Neuronal stem cell (in vitro differentiated cells): ENCODE measurements at regions not wholly inside any gene's neighbourhood (a gene's known extent, or its start where the extent isn't known, plus 50 kb on each side); places are given as distances from the start of the nearest gene placed in this dataset.

Experiments used
- DNase-seq: peaks from one replicate; pipeline ENCODE4 v3.0.0-alpha.2; 2013; ENCODE audit warnings: low spot score
- H2AFZ ChIP-seq: one replicate; pipeline ENCODE4 v1.6.1; 2013; ENCODE audit warnings: mild to moderate bottlenecking, low read length, inconsistent platforms
- H2AK5ac ChIP-seq: 2 replicates; pipeline ENCODE4 v1.6.1; 2013; ENCODE audit warnings: low read depth, mild to moderate bottlenecking, inconsistent platforms, low read length, moderate library complexity, mixed read lengths
- H2BK120ac ChIP-seq: 2 replicates; pipeline ENCODE4 v1.6.1; 2013; ENCODE audit warnings: low read depth, mild to moderate bottlenecking, inconsistent platforms, low read length, moderate library complexity, mixed read lengths
- H2BK12ac ChIP-seq: one replicate; pipeline ENCODE4 v1.6.1; 2013; ENCODE audit warnings: low read length, inconsistent platforms
- H2BK15ac ChIP-seq: 2 replicates; pipeline ENCODE4 v1.6.1; 2013; ENCODE audit warnings: mild to moderate bottlenecking, low read length, inconsistent platforms, mixed read lengths
- H2BK5ac ChIP-seq: one replicate; pipeline ENCODE4 v1.6.1; 2013; ENCODE audit warnings: inconsistent platforms, mild to moderate bottlenecking, low read length, moderate library complexity
- H3K14ac ChIP-seq: one replicate; pipeline ENCODE4 v1.6.1; 2013; ENCODE audit warnings: low read length, inconsistent platforms
- H3K18ac ChIP-seq: 2 replicates; pipeline ENCODE4 v1.6.1; 2013; ENCODE audit warnings: low read length, inconsistent platforms
- H3K23ac ChIP-seq: 2 replicates; pipeline ENCODE4 v1.6.1; 2013; ENCODE audit warnings: low read depth, mild to moderate bottlenecking, mixed read lengths, low read length, inconsistent platforms; ENCODE audit not compliant: poor library complexity
- H3K27ac ChIP-seq: replicated peaks from 3 replicates; pipeline ENCODE4 v1.5.1; 2013; ENCODE audit warnings: low read length, inconsistent platforms
- H3K27me3 ChIP-seq, 3 experiments: 2 replicates each; pipeline ENCODE4 v1.6.1; 2013; ENCODE audit warnings: low read length in 3 of 3, mild to moderate bottlenecking in 2 of 3, inconsistent platforms in 1 of 3, low read depth in 1 of 3, mixed read lengths in 1 of 3, moderate library complexity in 1 of 3; ENCODE audit not compliant: control insufficient read depth in 3 of 3, insufficient read depth in 3 of 3
- H3K36me3 ChIP-seq, 2 donors: replicated peaks in 1 of 2; 2 replicates each; pipeline ENCODE4 v1.6.1; 2013; ENCODE audit warnings: low read length in 2 of 2; ENCODE audit not compliant: control insufficient read depth in 2 of 2, insufficient read depth in 2 of 2
- H3K4ac ChIP-seq: 2 replicates; pipeline ENCODE4 v1.6.1; 2013; ENCODE audit warnings: inconsistent platforms, mild to moderate bottlenecking, low read length, moderate library complexity
- H3K4me1 ChIP-seq, 2 donors: 1 replicate in 1 of 2; 2 replicates in 1 of 2; pipeline ENCODE4 v1.6.1; 2013; ENCODE audit warnings: low read length in 2 of 2, low read depth in 1 of 2; ENCODE audit not compliant: control insufficient read depth in 2 of 2, insufficient read depth in 1 of 2
- H3K4me2 ChIP-seq: one replicate; pipeline ENCODE4 v1.6.1; 2013; ENCODE audit warnings: mild to moderate bottlenecking, low read length, inconsistent platforms; ENCODE audit not compliant: insufficient read depth, poor library complexity, severe bottlenecking
- H3K4me3 ChIP-seq, 2 donors: 2 replicates each; pipeline ENCODE4 v1.5.1; 2013; ENCODE audit warnings: low read length in 2 of 2, mild to moderate bottlenecking in 2 of 2, inconsistent platforms in 1 of 2, moderate library complexity in 1 of 2
- H3K79me1 ChIP-seq: one replicate; pipeline ENCODE4 v1.6.1; 2013; ENCODE audit warnings: low read depth, mild to moderate bottlenecking, inconsistent platforms, low read length, moderate library complexity
- H3K9ac ChIP-seq: one replicate; pipeline ENCODE4 v1.6.1; 2013; ENCODE audit warnings: mild to moderate bottlenecking, low read depth, low read length, inconsistent platforms; ENCODE audit not compliant: poor library complexity
- H3K9me3 ChIP-seq, 2 donors: replicated peaks in 1 of 2; 2 replicates each; pipeline versions ENCODE3 to v1.6.1; 2013; ENCODE audit warnings: low read length in 2 of 2, mild to moderate bottlenecking in 2 of 2, inconsistent platforms in 1 of 2, low read depth in 1 of 2, mixed read lengths in 1 of 2, moderate library complexity in 1 of 2; ENCODE audit not compliant: control insufficient read depth in 2 of 2, insufficient read depth in 1 of 2
- H4K8ac ChIP-seq: one replicate; pipeline ENCODE4 v1.6.1; 2013; ENCODE audit warnings: low read depth, mild to moderate bottlenecking, inconsistent platforms, low read length, moderate library complexity
- H4K91ac ChIP-seq: one replicate; pipeline ENCODE4 v1.6.1; 2013; ENCODE audit warnings: low read length, low read depth, mild to moderate bottlenecking, inconsistent platforms; ENCODE audit not compliant: poor library complexity
- WGBS, 2 donors: extraction: QIAGEN DNeasy Blood & Tissue Kit; methylation state at CpG; one replicate each; pipeline ENCODE4 v1.1.7; 2013; ENCODE audit warnings: missing lambda C conversion rate in 2 of 2, mixed read lengths in 1 of 2; ENCODE audit not compliant: insufficient read length in 2 of 2, insufficient replicate concordance in 1 of 2; ENCODE audit errors: extremely low coverage in 2 of 2; 5-methylcytosine and 5-hydroxymethylcytosine counted together

- Histone ChIP-seq H3K4me1 (peaks cover 0 to 11% of the 10 kb centered on the region in 2 donors), H3K4me2 (no peak overlapping the region), H3K23ac (no peak overlapping the region), H2BK12ac (no peak overlapping the region), H2AFZ (no peak overlapping the region), H3K79me1 (no peaks in the 10 kb centered on the region), H2BK120ac (no peak overlapping the region), H3K4me3 (no peak overlapping the region), H2BK15ac (no peak overlapping the region), H3K27me3 (no peaks in the 10 kb centered on the region), H3K9me3 (no peaks in the 10 kb centered on the region), H2BK5ac (no peak overlapping the region), H3K18ac (no peak overlapping the region), H3K9ac (no peak overlapping the region), H3K27ac (peak overlapping the region; percentile 55), H2AK5ac (no peak overlapping the region), H4K8ac (no peak overlapping the region), H3K14ac (no peak overlapping the region), H3K4ac (no peak overlapping the region), H4K91ac (no peak overlapping the region), H3K36me3 (no peaks in the 10 kb centered on the region)
- no CpG with 5 or more reads among the region's 1 CpG for WGBS, 2 donors
- DNase-seq, result no peak
Observed at GRCh38 chr2:56450047-56450446, 266.3 kb downstream of the CCDC85A start.

GRCh38 chr2:56450772-56451171, 267.0 kb downstream of the CCDC85A start:
- no peak overlapping the region for H2AK5ac ChIP-seq
- H3K27me3 ChIP-seq, result no peaks in the 10 kb centered on the region
- no peak overlapping the region for H3K23ac ChIP-seq
- no peak overlapping the region for H2BK120ac ChIP-seq
- H3K9me3 ChIP-seq, result no peaks in the 10 kb centered on the region
- no peak for DNase-seq
- H3K4ac ChIP-seq, result no peak overlapping the region
- H4K91ac ChIP-seq, result no peak overlapping the region
- peaks cover 0 to 11% of the 10 kb centered on the region in 2 donors for H3K4me1 ChIP-seq
- no peak overlapping the region for H3K4me3 ChIP-seq
- no peak overlapping the region for H2BK15ac ChIP-seq
- H2BK12ac ChIP-seq, result no peak overlapping the region
- H2AFZ ChIP-seq, result no peak overlapping the region
- no peaks in the 10 kb centered on the region for H3K79me1 ChIP-seq
- no peak overlapping the region for H3K9ac ChIP-seq
- H3K4me2 ChIP-seq, result no peak overlapping the region
- no peak overlapping the region for H2BK5ac ChIP-seq
- H4K8ac ChIP-seq, result no peak overlapping the region
- H3K27ac ChIP-seq, result no peak overlapping the region
- no peak overlapping the region for H3K18ac ChIP-seq
- H3K36me3 ChIP-seq, result no peaks in the 10 kb centered on the region
- no peak overlapping the region for H3K14ac ChIP-seq

GRCh38 chr2:56455642-56456041, 271.9 kb downstream of the CCDC85A start:
- Histone ChIP-seq H3K18ac (no peak overlapping the region), H2AFZ (no peak overlapping the region), H4K8ac (no peak overlapping the region), H2BK12ac (no peak overlapping the region), H3K27me3 (no peaks in the 10 kb centered on the region), H3K14ac (no peak overlapping the region), H2BK15ac (no peak overlapping the region), H3K9me3 (no peaks in the 10 kb centered on the region), H3K9ac (no peak overlapping the region), H3K4me3 (no peak overlapping the region), H3K23ac (no peak overlapping the region), H2BK120ac (no peak overlapping the region), H3K4me1 (no peaks in the 10 kb centered on the region), H3K4ac (no peak overlapping the region), H3K4me2 (no peak overlapping the region), H4K91ac (no peak overlapping the region), H3K27ac (no peak overlapping the region), H3K79me1 (no peaks in the 10 kb centered on the region), H3K36me3 (no peaks in the 10 kb centered on the region), H2BK5ac (no peak overlapping the region), H2AK5ac (no peak overlapping the region)
- DNase-seq, result no peak
- no CpG with 5 or more reads among the region's 2 CpGs for WGBS, 2 donors

GRCh38 chr2:56456791-56457190, 273.0 kb downstream of the CCDC85A start:
- no peak overlapping the region for H2AK5ac ChIP-seq
- H2BK15ac ChIP-seq, result no peak overlapping the region
- H3K4me1 ChIP-seq, result no peaks in the 10 kb centered on the region
- no peak for DNase-seq
- H2BK12ac ChIP-seq, result no peak overlapping the region
- no peak overlapping the region for H3K9ac ChIP-seq
- no peaks in the 10 kb centered on the region for H3K36me3 ChIP-seq
- no peak overlapping the region for H4K91ac ChIP-seq
- no CpG with 5 or more reads among the region's 1 CpG for WGBS, 2 donors
- no peaks in the 10 kb centered on the region for H3K79me1 ChIP-seq
- H3K23ac ChIP-seq, result no peak overlapping the region
- no peak overlapping the region for H3K4ac ChIP-seq
- no peak overlapping the region for H3K14ac ChIP-seq
- H2BK120ac ChIP-seq, result no peak overlapping the region
- no peak overlapping the region for H4K8ac ChIP-seq
- no peaks in the 10 kb centered on the region for H3K27me3 ChIP-seq
- no peak overlapping the region for H3K18ac ChIP-seq
- H2AFZ ChIP-seq, result no peak overlapping the region
- H3K4me3 ChIP-seq, result no peak overlapping the region
- no peak overlapping the region for H3K4me2 ChIP-seq
- no peaks in the 10 kb centered on the region for H3K9me3 ChIP-seq
- no peak overlapping the region for H2BK5ac ChIP-seq
- no peak overlapping the region for H3K27ac ChIP-seq
